Astrocyte (in vitro differentiated cells and primary cell): ENCODE measurements at regions not wholly inside any gene's neighbourhood (a gene's known extent, or its start where the extent isn't known, plus 50 kb on each side); places are given as distances from the start of the nearest gene placed in this dataset.

Experiments
- DNase-seq: peaks from one replicate; pipeline ENCODE4 v3.0.0-alpha.2; 2010; ENCODE audit warnings: low read depth
- FAIRE-seq: peaks from 2 replicates; lab custom pipeline; 2011; peaks lifted over from hg19 to GRCh38; lab: Jason Lieb, UNC
- H2AFZ ChIP-seq: 2 replicates; pipeline ENCODE4 v1.6.0; 2012; ENCODE audit warnings: low read depth, low read length, inconsistent platforms
- H3K27ac ChIP-seq: 2 replicates; pipeline ENCODE4 v1.5.1; 2011; ENCODE audit warnings: low read depth, low read length, inconsistent platforms
- H3K27me3 ChIP-seq: 2 replicates; pipeline ENCODE4 v1.6.0; 2011; ENCODE audit warnings: low read length, inconsistent platforms; ENCODE audit not compliant: insufficient read depth
- H3K36me3 ChIP-seq: 2 replicates; pipeline ENCODE4 v1.5.1; 2011; ENCODE audit warnings: low read length, inconsistent platforms; ENCODE audit not compliant: insufficient read depth
- H3K4me1 ChIP-seq: 2 replicates; pipeline ENCODE4 v1.5.1; 2011; ENCODE audit warnings: low read length, inconsistent platforms; ENCODE audit not compliant: insufficient read depth
- H3K4me2 ChIP-seq: 2 replicates; pipeline ENCODE4 v1.6.0; 2012; ENCODE audit warnings: low read length, inconsistent platforms
- H3K4me3 ChIP-seq: 2 replicates; pipeline ENCODE4 v1.5.1; 2011; ENCODE audit warnings: low read depth, mild to moderate bottlenecking, low read length, inconsistent platforms; ENCODE audit not compliant: insufficient read depth
- H3K79me2 ChIP-seq: 2 replicates; pipeline ENCODE4 v1.6.0; 2012; ENCODE audit warnings: mild to moderate bottlenecking, low read length, inconsistent platforms; ENCODE audit not compliant: insufficient read depth
- H3K9ac ChIP-seq: 2 replicates; pipeline ENCODE4 v1.6.0; 2012; ENCODE audit warnings: mild to moderate bottlenecking, low read length, inconsistent platforms
- H3K9me3 ChIP-seq: 2 replicates; pipeline ENCODE4 v1.5.1; 2012; ENCODE audit warnings: low read depth, mild to moderate bottlenecking, low read length, inconsistent platforms; ENCODE audit not compliant: insufficient read depth
- H4K20me1 ChIP-seq: 2 replicates; pipeline ENCODE4 v1.6.0; 2012; ENCODE audit warnings: low read length, inconsistent platforms; ENCODE audit not compliant: insufficient read depth
- H3K27ac Mint-ChIP-seq: one replicate; pipeline ENCODE4 v1.8.0; 2021; ENCODE audit warnings: mild to moderate bottlenecking, mixed read lengths; ENCODE audit not compliant: unreplicated experiment
- H3K27me3 Mint-ChIP-seq: one replicate; pipeline ENCODE4 v1.8.0; 2021; ENCODE audit warnings: low read depth, mixed read lengths; ENCODE audit not compliant: unreplicated experiment
- H3K36me3 Mint-ChIP-seq: one replicate; pipeline ENCODE4 v1.8.0; 2021; ENCODE audit warnings: low read depth, mixed read lengths; ENCODE audit not compliant: unreplicated experiment
- H3K4me1 Mint-ChIP-seq: one replicate; pipeline ENCODE4 v1.8.0; 2021; ENCODE audit warnings: low read depth, mixed read lengths; ENCODE audit not compliant: unreplicated experiment
- H3K4me3 Mint-ChIP-seq: one replicate; pipeline ENCODE4 v1.8.0; 2021; ENCODE audit warnings: mild to moderate bottlenecking, moderate library complexity, mixed read lengths; ENCODE audit not compliant: unreplicated experiment
- H3K9me3 Mint-ChIP-seq: one replicate; pipeline ENCODE4 v1.8.0; 2021; ENCODE audit warnings: mild to moderate bottlenecking, mixed read lengths; ENCODE audit not compliant: unreplicated experiment
- EZH2 ChIP-seq: IDR thresholded peaks from 2 replicates; pipeline ENCODE4 v1.6.1; 2012; ENCODE audit warnings: mild to moderate bottlenecking, low read length, inconsistent platforms; ENCODE audit not compliant: insufficient read depth
- TF ChIP-seq, protein P1 (sequence below): IDR thresholded peaks from 2 replicates; pipeline ENCODE4 v1.5.1; 2011; ENCODE audit warnings: low read depth, mild to moderate bottlenecking, inconsistent platforms, low read length, moderate library complexity; ENCODE audit not compliant: insufficient read depth

DNA sequence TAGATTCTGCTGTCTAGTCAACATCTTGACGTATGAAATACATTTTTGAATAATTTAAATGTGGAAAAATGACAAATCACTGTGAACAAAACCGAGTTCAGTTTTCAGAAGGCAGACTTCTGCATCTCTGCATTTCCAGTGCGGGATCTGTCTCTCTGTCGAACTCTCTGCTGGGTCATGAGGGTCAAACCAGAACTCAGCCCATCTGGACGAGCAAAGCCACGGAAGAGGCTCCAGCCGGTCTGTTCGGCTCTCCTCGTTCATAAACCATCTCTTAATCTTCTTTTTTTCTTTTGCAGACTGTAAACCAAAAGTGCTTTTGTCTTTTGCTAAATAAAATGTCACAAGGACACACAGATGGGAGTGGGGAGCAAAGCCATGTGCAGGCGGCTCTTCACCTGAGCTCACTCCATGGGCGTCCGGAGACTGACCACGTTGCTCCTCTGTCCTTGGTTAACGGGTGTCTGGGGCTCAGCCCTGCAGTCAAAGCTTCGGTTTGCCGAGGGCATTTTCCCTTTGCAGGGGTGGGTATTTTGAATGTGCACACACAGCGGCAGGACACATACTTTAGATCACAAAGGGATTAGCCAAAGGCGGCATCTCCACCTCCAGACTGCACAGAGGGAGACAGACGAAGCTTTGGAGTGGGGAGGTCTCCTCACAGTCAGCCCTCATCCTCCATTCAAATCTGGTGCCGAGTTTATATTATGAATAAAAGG, 737.9 kb upstream of the SALL3 start:
- no peak overlapping the region for H2AFZ ChIP-seq
- Mint-ChIP-seq H3K4me1 (no peaks in the 10 kb centered on the region), H3K9me3 (peaks cover 26% of the 10 kb centered on the region), H3K4me3 (no peak overlapping the region), H3K27ac (no peak overlapping the region), H3K27me3 (no peaks in the 10 kb centered on the region), H3K36me3 (no peaks in the 10 kb centered on the region)
- no peaks in the 10 kb centered on the region for H3K27me3 ChIP-seq
- no peak overlapping the region for H3K9ac ChIP-seq
- no peaks in the 10 kb centered on the region for H3K36me3 ChIP-seq
- H3K79me2 ChIP-seq = no peaks in the 10 kb centered on the region
- DNase-seq = no peak
- H3K9me3 ChIP-seq = peaks cover 19% of the 10 kb centered on the region
- TF ChIP-seq EZH2 = no peak
- TF ChIP-seq, protein P1, sequence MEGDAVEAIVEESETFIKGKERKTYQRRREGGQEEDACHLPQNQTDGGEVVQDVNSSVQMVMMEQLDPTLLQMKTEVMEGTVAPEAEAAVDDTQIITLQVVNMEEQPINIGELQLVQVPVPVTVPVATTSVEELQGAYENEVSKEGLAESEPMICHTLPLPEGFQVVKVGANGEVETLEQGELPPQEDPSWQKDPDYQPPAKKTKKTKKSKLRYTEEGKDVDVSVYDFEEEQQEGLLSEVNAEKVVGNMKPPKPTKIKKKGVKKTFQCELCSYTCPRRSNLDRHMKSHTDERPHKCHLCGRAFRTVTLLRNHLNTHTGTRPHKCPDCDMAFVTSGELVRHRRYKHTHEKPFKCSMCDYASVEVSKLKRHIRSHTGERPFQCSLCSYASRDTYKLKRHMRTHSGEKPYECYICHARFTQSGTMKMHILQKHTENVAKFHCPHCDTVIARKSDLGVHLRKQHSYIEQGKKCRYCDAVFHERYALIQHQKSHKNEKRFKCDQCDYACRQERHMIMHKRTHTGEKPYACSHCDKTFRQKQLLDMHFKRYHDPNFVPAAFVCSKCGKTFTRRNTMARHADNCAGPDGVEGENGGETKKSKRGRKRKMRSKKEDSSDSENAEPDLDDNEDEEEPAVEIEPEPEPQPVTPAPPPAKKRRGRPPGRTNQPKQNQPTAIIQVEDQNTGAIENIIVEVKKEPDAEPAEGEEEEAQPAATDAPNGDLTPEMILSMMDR = no peak
- no peak for FAIRE-seq
- no peak overlapping the region for H3K27ac ChIP-seq
- H3K4me3 ChIP-seq = no peak overlapping the region
- H3K4me2 ChIP-seq = no peak overlapping the region
- H3K4me1 ChIP-seq = no peaks in the 10 kb centered on the region
- H4K20me1 ChIP-seq = no peaks in the 10 kb centered on the region

DNA sequence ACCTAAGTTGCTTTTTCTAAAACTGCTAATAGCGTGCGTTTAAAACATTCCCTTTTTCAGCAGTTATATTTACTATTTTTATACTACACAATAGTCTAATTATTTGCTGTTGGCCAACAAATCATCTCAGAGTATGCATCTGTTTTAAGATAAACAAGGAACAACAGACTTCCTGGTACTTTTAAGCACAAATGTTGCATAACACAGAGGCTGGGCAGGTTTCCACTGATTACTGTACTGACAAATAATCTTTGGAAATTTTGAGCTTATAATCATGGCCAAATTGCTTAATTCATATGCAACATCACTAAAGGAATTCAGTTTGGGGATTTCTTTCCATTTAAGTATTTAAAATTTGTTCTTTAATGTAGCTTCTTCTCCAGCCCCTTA, 737.4 kb upstream of the SALL3 start:
- DNase-seq (no peak), FAIRE-seq (no peak)
- no peaks in the 10 kb centered on the region for H3K79me2 ChIP-seq
- Mint-ChIP-seq H3K27me3 (no peaks in the 10 kb centered on the region), H3K36me3 (no peaks in the 10 kb centered on the region), H3K4me3 (no peak overlapping the region), H3K27ac (no peak overlapping the region), H3K9me3 (peaks cover 28% of the 10 kb centered on the region), H3K4me1 (no peaks in the 10 kb centered on the region)
- H3K36me3 ChIP-seq = no peaks in the 10 kb centered on the region
- no peak overlapping the region for H3K9ac ChIP-seq
- H2AFZ ChIP-seq = no peak overlapping the region
- no peak overlapping the region for H3K4me2 ChIP-seq
- no peak for TF ChIP-seq EZH2
- TF ChIP-seq, protein P1 = no peak
- H3K4me3 ChIP-seq = no peak overlapping the region
- no peaks in the 10 kb centered on the region for H4K20me1 ChIP-seq
- no peak overlapping the region for H3K27ac ChIP-seq
- H3K27me3 ChIP-seq = no peaks in the 10 kb centered on the region
- H3K4me1 ChIP-seq = no peaks in the 10 kb centered on the region
- H3K9me3 ChIP-seq = peaks cover 19% of the 10 kb centered on the region

GRCh38 chr18:78242806-78243205, 736.8 kb upstream of the SALL3 start:
- no peak overlapping the region for H2AFZ ChIP-seq
- H3K4me3 ChIP-seq = no peak overlapping the region
- no peak overlapping the region for H3K4me2 ChIP-seq
- TF ChIP-seq, protein P1 = no peak
- no peak for TF ChIP-seq EZH2
- no peaks in the 10 kb centered on the region for H4K20me1 ChIP-seq
- H3K9me3 ChIP-seq = peaks cover 17% of the 10 kb centered on the region
- no peaks in the 10 kb centered on the region for H3K27me3 ChIP-seq
- H3K36me3 ChIP-seq = no peaks in the 10 kb centered on the region
- FAIRE-seq (no peak), DNase-seq (no peak)
- Mint-ChIP-seq H3K4me3 (no peak overlapping the region), H3K27ac (no peak overlapping the region), H3K27me3 (no peaks in the 10 kb centered on the region), H3K4me1 (no peaks in the 10 kb centered on the region), H3K9me3 (peaks cover 28% of the 10 kb centered on the region), H3K36me3 (no peaks in the 10 kb centered on the region)
- no peak overlapping the region for H3K27ac ChIP-seq
- no peaks in the 10 kb centered on the region for H3K79me2 ChIP-seq
- no peak overlapping the region for H3K9ac ChIP-seq
- H3K4me1 ChIP-seq = no peaks in the 10 kb centered on the region
